Keratinocyte (primary cell): ENCODE measurements at regions not wholly inside any gene's neighbourhood (a gene's known extent, or its start where the extent isn't known, plus 50 kb on each side); places are given as distances from the start of the nearest gene placed in this dataset.

Source experiments
- DNase-seq: peaks from one replicate; pipeline ENCODE4 v3.0.0-alpha.2; 2011; ENCODE audit warnings: low read depth, missing footprints, low spot score
- FAIRE-seq: peaks from 2 replicates; lab custom pipeline; 2011; peaks lifted over from hg19 to GRCh38; lab: Jason Lieb, UNC
- H2AFZ ChIP-seq: 2 replicates; pipeline ENCODE4 v1.6.0; 2012; ENCODE audit warnings: low read length, control low read depth, inconsistent platforms; ENCODE audit not compliant: control insufficient read depth
- H3K27ac ChIP-seq: 2 replicates; pipeline ENCODE4 v1.5.1; 2011; ENCODE audit warnings: low read length; ENCODE audit not compliant: control insufficient read depth, insufficient read depth
- H3K27me3 ChIP-seq: 3 replicates; pipeline ENCODE4 v1.6.0; 2011; ENCODE audit warnings: low read length; ENCODE audit not compliant: control insufficient read depth, insufficient read depth; ENCODE audit errors: extremely low read depth
- H3K36me3 ChIP-seq, 2 experiments: 2 replicates in 1 of 2; 3 replicates in 1 of 2; pipeline ENCODE4 v1.5.1; 2011; ENCODE audit warnings: low read length in 2 of 2, mild to moderate bottlenecking in 1 of 2; ENCODE audit not compliant: control insufficient read depth in 2 of 2, insufficient read depth in 2 of 2; ENCODE audit errors: extremely low read depth in 1 of 2
- H3K4me1 ChIP-seq: 3 replicates; pipeline ENCODE4 v1.5.1; 2011; ENCODE audit warnings: low read length; ENCODE audit not compliant: control insufficient read depth, insufficient read depth; ENCODE audit errors: extremely low read depth
- H3K4me2 ChIP-seq: 3 replicates; pipeline ENCODE4 v1.6.0; 2011; ENCODE audit warnings: low read depth, low read length; ENCODE audit not compliant: control insufficient read depth, insufficient read depth; ENCODE audit errors: extremely low read depth
- H3K4me3 ChIP-seq, 3 experiments: fragments of 200-600 bp in 1 of 3; sonication (generic) in 1 of 3; 2 replicates in 2 of 3; 3 replicates in 1 of 3; pipeline ENCODE4 v1.5.1; 2011 to 2016; ENCODE audit warnings: low read length in 3 of 3, mild to moderate bottlenecking in 3 of 3, control low read depth in 2 of 3, inconsistent platforms in 1 of 3, low read depth in 1 of 3, mixed read lengths in 1 of 3, mixed run types in 1 of 3, moderate library complexity in 1 of 3; ENCODE audit not compliant: control insufficient read depth in 2 of 3, insufficient read depth in 2 of 3; ENCODE audit errors: extremely low read depth in 1 of 3
- H3K79me2 ChIP-seq: 2 replicates; pipeline ENCODE4 v1.6.0; 2012; ENCODE audit warnings: low read length; ENCODE audit not compliant: control insufficient read depth, insufficient read depth
- H3K9ac ChIP-seq: 3 replicates; pipeline ENCODE4 v1.6.0; 2011; ENCODE audit warnings: low read length; ENCODE audit not compliant: control insufficient read depth, insufficient read depth; ENCODE audit errors: extremely low read depth
- H3K9me1 ChIP-seq: 3 replicates; pipeline ENCODE4 v1.6.0; 2011; ENCODE audit warnings: low read length; ENCODE audit not compliant: control insufficient read depth, insufficient read depth; ENCODE audit errors: extremely low read depth
- H3K9me3 ChIP-seq: 2 replicates; pipeline ENCODE4 v1.5.1; 2012; ENCODE audit warnings: low read depth, low read length; ENCODE audit not compliant: control insufficient read depth
- H4K20me1 ChIP-seq: 3 replicates; pipeline ENCODE4 v1.6.0; 2011; ENCODE audit warnings: low read length; ENCODE audit not compliant: control insufficient read depth, insufficient read depth; ENCODE audit errors: extremely low read depth
- EZH2 ChIP-seq: IDR thresholded peaks from one replicate; pipeline ENCODE4 v1.6.1; 2012; ENCODE audit warnings: inconsistent platforms, mild to moderate bottlenecking, low read length, moderate library complexity
- dilution Hi-C: fragments of 300-500 bp; cut with MboI; formaldehyde crosslinking; loops from one replicate; pipeline ENCODE4 v1.7.0; 2020; ENCODE audit warnings: low sequenced_read_pairs; ENCODE audit not compliant: extremely low pct_ligation_motif_present
- TF ChIP-seq, protein P1 (sequence below), 3 experiments: IDR thresholded peaks in 1 of 3; conservative IDR thresholded peaks in 1 of 3; optimal IDR thresholded peaks in 1 of 3; 2 replicates in 2 of 3; 3 replicates in 1 of 3; pipeline versions ENCODE3 to v1.5.1; 2011; ENCODE audit warnings: low read length in 3 of 3, mild to moderate bottlenecking in 3 of 3, moderate library complexity in 2 of 3, control low read depth in 1 of 3, inconsistent platforms in 1 of 3; ENCODE audit not compliant: insufficient read depth in 2 of 3; ENCODE audit errors: extremely low read depth in 1 of 3

DNA sequence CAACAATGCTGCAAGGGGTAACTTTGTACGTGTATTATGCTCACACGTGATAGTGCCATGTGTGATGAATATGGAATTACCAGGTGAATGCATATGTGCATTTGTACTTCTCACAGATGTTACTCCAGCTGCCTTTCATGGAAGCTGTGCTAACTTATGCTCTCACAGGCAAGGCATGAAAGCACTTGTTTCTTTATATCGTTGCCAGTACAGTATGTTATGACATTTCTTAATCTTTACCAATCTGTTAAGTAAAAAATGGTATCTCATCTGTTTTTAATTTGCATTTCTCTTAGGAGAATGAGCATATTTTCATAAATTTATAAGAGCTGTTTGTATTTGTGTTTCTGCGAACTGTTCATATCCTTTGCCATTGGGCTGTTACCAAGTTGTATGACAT is 311.8 kb upstream of the DMRT1 start:
- Histone ChIP-seq H3K4me3 (no peak overlapping the region), H2AFZ (peak overlapping the region; percentile 15), H3K4me2 (peak overlapping the region; percentile 48), H3K27ac (peak overlapping the region; percentile 78), H3K4me1 (peaks cover 27% of the 10 kb centered on the region), H3K9me3 (no peaks in the 10 kb centered on the region), H3K9me1 (no peaks in the 10 kb centered on the region), H3K79me2 (peaks cover 71% of the 10 kb centered on the region), H3K36me3 (peaks cover 0 to 4% of the 10 kb centered on the region in 2 experiments), H3K9ac (no peak overlapping the region), H4K20me1 (no peaks in the 10 kb centered on the region), H3K27me3 (no peaks in the 10 kb centered on the region)
- TF ChIP-seq EZH2 = no peak
- TF ChIP-seq, protein P1, sequence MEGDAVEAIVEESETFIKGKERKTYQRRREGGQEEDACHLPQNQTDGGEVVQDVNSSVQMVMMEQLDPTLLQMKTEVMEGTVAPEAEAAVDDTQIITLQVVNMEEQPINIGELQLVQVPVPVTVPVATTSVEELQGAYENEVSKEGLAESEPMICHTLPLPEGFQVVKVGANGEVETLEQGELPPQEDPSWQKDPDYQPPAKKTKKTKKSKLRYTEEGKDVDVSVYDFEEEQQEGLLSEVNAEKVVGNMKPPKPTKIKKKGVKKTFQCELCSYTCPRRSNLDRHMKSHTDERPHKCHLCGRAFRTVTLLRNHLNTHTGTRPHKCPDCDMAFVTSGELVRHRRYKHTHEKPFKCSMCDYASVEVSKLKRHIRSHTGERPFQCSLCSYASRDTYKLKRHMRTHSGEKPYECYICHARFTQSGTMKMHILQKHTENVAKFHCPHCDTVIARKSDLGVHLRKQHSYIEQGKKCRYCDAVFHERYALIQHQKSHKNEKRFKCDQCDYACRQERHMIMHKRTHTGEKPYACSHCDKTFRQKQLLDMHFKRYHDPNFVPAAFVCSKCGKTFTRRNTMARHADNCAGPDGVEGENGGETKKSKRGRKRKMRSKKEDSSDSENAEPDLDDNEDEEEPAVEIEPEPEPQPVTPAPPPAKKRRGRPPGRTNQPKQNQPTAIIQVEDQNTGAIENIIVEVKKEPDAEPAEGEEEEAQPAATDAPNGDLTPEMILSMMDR (optimal IDR thresholded peaks at IDR 0.05 in 1 of 3, IDR thresholded peaks at IDR 0.05 in 1 of 3, conservative IDR thresholded peaks at IDR 0.05 in 1 of 3; ENCODE audit: extremely low read depth in 1 of 3, insufficient read depth in 2 of 3, low read length in 3 of 3) = no peak
- dilution Hi-C loops = no loop called here
- DNase-seq (no peak), FAIRE-seq (peak; percentile 62)

DNA sequence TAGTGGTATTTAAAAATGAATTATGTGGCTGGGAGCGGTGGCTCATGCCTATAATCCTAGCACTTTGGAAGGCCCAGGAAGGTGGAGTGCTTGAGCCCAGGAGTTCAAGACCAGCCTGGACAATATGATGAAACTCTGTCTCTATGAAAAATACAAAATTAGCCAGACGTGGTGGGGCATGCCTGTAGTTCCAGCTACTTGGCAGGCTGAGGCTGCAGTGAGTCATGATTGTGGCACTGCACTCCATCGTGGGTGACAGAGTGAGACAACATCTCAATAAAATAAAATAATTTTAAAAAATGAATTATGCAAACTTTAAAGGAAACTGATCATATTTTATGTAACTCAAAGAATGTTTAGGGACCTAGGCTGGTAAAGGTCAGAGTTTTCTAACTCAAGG is 310.8 kb upstream of the DMRT1 start:
- no peak for TF ChIP-seq EZH2
- TF ChIP-seq, protein P1 (optimal IDR thresholded peaks at IDR 0.05 in 1 of 3, IDR thresholded peaks at IDR 0.05 in 1 of 3, conservative IDR thresholded peaks at IDR 0.05 in 1 of 3; ENCODE audit: extremely low read depth in 1 of 3, insufficient read depth in 2 of 3, low read length in 3 of 3) = peak in 1 of 3 experiments; percentile 12
- Histone ChIP-seq H4K20me1 (no peaks in the 10 kb centered on the region), H3K79me2 (peaks cover 72% of the 10 kb centered on the region), H3K36me3 (peaks cover 0 to 7% of the 10 kb centered on the region in 2 experiments), H3K9ac (no peak overlapping the region), H3K9me1 (peaks cover 6% of the 10 kb centered on the region), H3K27ac (peak overlapping the region; percentile 78), H2AFZ (no peak overlapping the region), H3K4me1 (peaks cover 34% of the 10 kb centered on the region), H3K27me3 (no peaks in the 10 kb centered on the region), H3K4me2 (peak overlapping the region; percentile 45), H3K4me3 (peak overlapping the region in 1 of 3 experiments; percentile 27), H3K9me3 (no peaks in the 10 kb centered on the region)
- FAIRE-seq (peak; percentile 91), DNase-seq (no peak)
- dilution Hi-C loops = no loop called here
